IMR-90 (cell line): ENCODE measurements at regions not wholly inside any gene's neighbourhood (a gene's known extent, or its start where the extent isn't known, plus 50 kb on each side); places are given as distances from the start of the nearest gene placed in this dataset.

Experiments
- ATAC-seq: fragments of 200-7000 bp; cut with Tn5 transposase; 2 replicates; pipeline ENCODE4 v1.9.1; 2020; ENCODE audit warnings: low read depth, mild to moderate bottlenecking, moderate library complexity
- BruUV-seq: library from RNA; stranded (reverse); fragments of 400-500 nt; replicated peaks from 2 replicates; lab custom pipeline; 2021; lab: Mats Ljungman, UMichigan
- CTCF ChIA-PET: fragments of 300-600 bp; formaldehyde crosslinking; extraction: SDS; loops from one replicate; lab custom pipeline; 2021; ENCODE audit warnings: antibody characterized with exemption; lab: Yijun Ruan, JAX
- POLR2A ChIA-PET: fragments of 300-600 bp; sonication (Branson Sonifier 250); formaldehyde crosslinking; loops from one replicate; lab custom pipeline; 2022; ENCODE audit warnings: antibody characterized with exemption; ENCODE audit not compliant: unreplicated experiment; lab: Charles Lee
- DNase-seq: peaks from one replicate; pipeline ENCODE4 v3.0.0; 2013
- H2AFZ ChIP-seq: replicated peaks from 2 replicates; pipeline ENCODE3; 2013; ENCODE audit warnings: low read length, mild to moderate bottlenecking; ENCODE audit not compliant: poor library complexity
- H2AK5ac ChIP-seq: 2 replicates; pipeline ENCODE4 v1.6.1; 2013; ENCODE audit warnings: low read depth, low read length, inconsistent platforms
- H2AK9ac ChIP-seq: replicated peaks from 2 replicates; pipeline ENCODE3; 2013; ENCODE audit warnings: mild to moderate bottlenecking, low read depth, low read length, moderate library complexity; ENCODE audit not compliant: poor library complexity
- H2BK120ac ChIP-seq: 2 replicates; pipeline ENCODE4 v1.6.1; 2013; ENCODE audit warnings: low read depth, low read length, inconsistent platforms
- H2BK15ac ChIP-seq: 3 replicates; pipeline ENCODE4 v1.6.1; 2013; ENCODE audit warnings: low read depth, low read length, inconsistent platforms
- H2BK20ac ChIP-seq: 2 replicates; pipeline ENCODE4 v1.6.1; 2013; ENCODE audit warnings: low read depth, mild to moderate bottlenecking, inconsistent platforms, low read length, moderate library complexity
- H2BK5ac ChIP-seq: 2 replicates; pipeline ENCODE4 v1.6.1; 2013; ENCODE audit warnings: mild to moderate bottlenecking, low read depth, low read length, inconsistent platforms; ENCODE audit not compliant: poor library complexity, severe bottlenecking
- H3K14ac ChIP-seq: replicated peaks from 2 replicates; pipeline ENCODE4 v1.6.1; 2013; ENCODE audit warnings: low read depth, low read length, inconsistent platforms
- H3K18ac ChIP-seq: 2 replicates; pipeline ENCODE4 v1.6.1; 2013; ENCODE audit warnings: low read depth, low read length, control low read depth
- H3K23ac ChIP-seq: 2 replicates; pipeline ENCODE4 v1.6.1; 2013; ENCODE audit warnings: low read depth, low read length, inconsistent platforms
- H3K27ac ChIP-seq: 2 replicates; pipeline ENCODE4 v1.5.1; 2013; ENCODE audit warnings: mild to moderate bottlenecking, control low read depth, low read length; ENCODE audit not compliant: insufficient read depth
- H3K27me3 ChIP-seq: 2 replicates; pipeline ENCODE4 v1.6.1; 2013; ENCODE audit warnings: low read length; ENCODE audit not compliant: control insufficient read depth, insufficient read depth
- H3K36me3 ChIP-seq: 2 replicates; pipeline ENCODE4 v1.6.1; 2013; ENCODE audit warnings: low read length, mixed read lengths; ENCODE audit not compliant: control insufficient read depth, insufficient read depth
- H3K4ac ChIP-seq: 2 replicates; pipeline ENCODE4 v1.6.1; 2013; ENCODE audit warnings: low read depth, low read length, inconsistent platforms
- H3K4me1 ChIP-seq: 2 replicates; pipeline ENCODE4 v1.6.1; 2013; ENCODE audit warnings: low read length, mixed read lengths; ENCODE audit not compliant: control insufficient read depth, insufficient read depth
- H3K4me2 ChIP-seq: 2 replicates; pipeline ENCODE4 v1.6.1; 2013; ENCODE audit warnings: low read depth, mild to moderate bottlenecking, control low read depth, low read length, moderate library complexity
- H3K4me3 ChIP-seq: 2 replicates; pipeline ENCODE4 v1.5.1; 2013; ENCODE audit warnings: low read depth, mild to moderate bottlenecking, control low read depth, low read length, moderate library complexity; ENCODE audit not compliant: insufficient read depth
- H3K56ac ChIP-seq: 2 replicates; pipeline ENCODE4 v1.6.1; 2013; ENCODE audit warnings: low read length, inconsistent platforms; ENCODE audit not compliant: insufficient read depth; ENCODE audit errors: extremely low read depth
- H3K79me1 ChIP-seq, 2 experiments: 2 replicates each; pipeline ENCODE4 v1.6.1; 2013; ENCODE audit warnings: low read length in 2 of 2, inconsistent platforms in 1 of 2, low read depth in 1 of 2
- H3K9ac ChIP-seq: 2 replicates; pipeline ENCODE4 v1.6.1; 2013; ENCODE audit warnings: low read depth, low read length, control low read depth
- H3K9me1 ChIP-seq: 2 replicates; pipeline ENCODE4 v1.6.1; 2013; ENCODE audit warnings: low read length, inconsistent platforms; ENCODE audit not compliant: insufficient read depth
- H3K9me3 ChIP-seq: 2 replicates; pipeline ENCODE4 v1.6.1; 2013; ENCODE audit warnings: low read length; ENCODE audit not compliant: control insufficient read depth, insufficient read depth
- H4K20me1 ChIP-seq: 2 replicates; pipeline ENCODE4 v1.6.1; 2013; ENCODE audit warnings: low read length, inconsistent platforms; ENCODE audit not compliant: insufficient read depth
- H4K5ac ChIP-seq: 2 replicates; pipeline ENCODE4 v1.6.1; 2013; ENCODE audit warnings: mild to moderate bottlenecking, low read depth, low read length, control low read depth
- H4K8ac ChIP-seq, 2 experiments: 2 replicates each; pipeline ENCODE4 v1.6.1; 2013; ENCODE audit warnings: low read depth in 2 of 2, low read length in 2 of 2, control low read depth in 1 of 2, inconsistent platforms in 1 of 2
- H4K91ac ChIP-seq: 2 replicates; pipeline ENCODE4 v1.6.1; 2013; ENCODE audit warnings: low read depth, low read length, inconsistent platforms; ENCODE audit not compliant: insufficient read depth
- BHLHE40 ChIP-seq: fragments of 150-350 bp; IDR thresholded peaks from 2 replicates; pipeline ENCODE4 v1.6.1; 2016; ENCODE audit warnings: mild to moderate bottlenecking, low read depth, low read length
- CHD1 ChIP-seq: IDR thresholded peaks from 2 replicates; pipeline ENCODE4 v1.6.1; 2012; ENCODE audit warnings: low read depth, low read length, improper control_type of control experiment
- FOS ChIP-seq: fragments of 150-350 bp; IDR thresholded peaks from 2 replicates; pipeline ENCODE4 v1.6.1; 2016; ENCODE audit warnings: low read depth, low read length
- MAFK ChIP-seq: IDR thresholded peaks from 2 replicates; pipeline ENCODE4 v1.6.1; 2012; ENCODE audit warnings: low read depth, low read length, improper control_type of control experiment
- MAZ ChIP-seq: IDR thresholded peaks from 2 replicates; pipeline ENCODE4 v1.6.1; 2012; ENCODE audit warnings: low read depth, mild to moderate bottlenecking, low read length, improper control_type of control experiment, moderate library complexity, borderline replicate concordance
- MXI1 ChIP-seq: IDR thresholded peaks from 2 replicates; pipeline ENCODE4 v1.6.1; 2012; ENCODE audit warnings: low read depth, mild to moderate bottlenecking, low read length, moderate library complexity, borderline replicate concordance
- NFE2L2 ChIP-seq: fragments of 150-350 bp; IDR thresholded peaks from 2 replicates; pipeline ENCODE4 v1.6.1; 2016; ENCODE audit warnings: low read depth, mild to moderate bottlenecking, low read length
- RAD21 ChIP-seq: IDR thresholded peaks from 2 replicates; pipeline ENCODE4 v1.6.1; 2012; ENCODE audit warnings: low read length, improper control_type of control experiment
- RFX5 ChIP-seq: IDR thresholded peaks from 2 replicates; pipeline ENCODE4 v1.8.0; 2012; ENCODE audit warnings: low read depth, mild to moderate bottlenecking, low read length, moderate library complexity
- WGBS, 2 experiments: methylation state at CpG; one replicate each; pipeline versions ENCODE4 v1.1.5 to v1.1.7; 2013; ENCODE audit warnings: missing lambda C conversion rate in 2 of 2; ENCODE audit not compliant: insufficient read length in 1 of 2; ENCODE audit errors: extremely low coverage in 2 of 2; 5-methylcytosine and 5-hydroxymethylcytosine counted together
- dilution Hi-C: fragments of 300-500 bp; cut with HindIII; formaldehyde crosslinking; loops from one replicate; pipeline ENCODE4 v1.14.3; 2018; ENCODE audit warnings: low sequenced_read_pairs; ENCODE audit not compliant: unreplicated experiment
- in situ Hi-C: fragments of 300-500 bp; cut with MboI; formaldehyde crosslinking; loops from 3 replicates; pipeline ENCODE4 v1.14.3; 2019; ENCODE audit warnings: low sequenced_read_pairs, inconsistent platforms, mixed read lengths
- intact Hi-C: fragments of 100-400 bp; cut with micrococcal nuclease; formaldehyde crosslinking; loops from 2 replicates; pipeline ENCODE4 v1.10.0; 2022
- TF ChIP-seq, protein P1 (sequence below): fragments of 150-350 bp; IDR thresholded peaks from 2 replicates; pipeline ENCODE4 v1.6.1; 2016; ENCODE audit warnings: low read depth, mild to moderate bottlenecking, low read length, moderate library complexity, borderline replicate concordance
- TF ChIP-seq, protein P2 (sequence below): conservative IDR thresholded peaks from 2 replicates; pipeline ENCODE4 v1.5.1; 2012; ENCODE audit warnings: mild to moderate bottlenecking, low read depth, low read length, improper control_type of control experiment

DNA sequence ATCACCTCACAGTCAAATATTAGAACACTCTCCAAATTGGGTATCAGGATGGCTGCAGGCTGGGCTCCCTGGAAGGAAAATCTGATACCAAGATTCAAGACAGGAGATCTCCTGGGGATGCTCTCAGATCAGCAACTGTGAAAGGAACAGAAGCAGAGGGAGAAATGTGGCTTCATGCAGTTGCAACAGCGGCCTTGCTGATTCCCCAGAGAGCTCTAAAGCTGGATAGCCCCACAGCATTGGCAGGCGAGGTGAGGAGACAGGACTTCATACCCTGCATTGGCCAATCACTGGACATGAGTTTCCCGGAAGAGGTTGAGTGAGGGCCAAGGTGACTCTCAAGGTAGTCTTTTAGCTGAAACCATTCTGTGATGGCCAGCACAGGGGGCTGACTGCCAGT is 190.6 kb downstream of the PTPN20 start:
- no peak overlapping the region for H2AK9ac ChIP-seq
- no peak overlapping the region for H2BK120ac ChIP-seq
- dilution Hi-C loops (no loop called here), in situ Hi-C loops (no loop called here), intact Hi-C loops (no loop called here)
- H3K4ac ChIP-seq, result no peak overlapping the region
- no peak overlapping the region for H2BK15ac ChIP-seq
- no TSS peak for BruUV-seq
- no peak overlapping the region for H4K5ac ChIP-seq
- H3K4me1 ChIP-seq, result peaks cover 18% of the 10 kb centered on the region
- H3K36me3 ChIP-seq, result no peaks in the 10 kb centered on the region
- H3K18ac ChIP-seq, result peak overlapping the region; percentile 27; the same call in 1 of the 2 replicates
- CTCF ChIA-PET, result no interaction called here
- H3K27me3 ChIP-seq, result no peaks in the 10 kb centered on the region
- H3K4me3 ChIP-seq, result no peak overlapping the region
- DNase-seq (no peak), ATAC-seq (no peak)
- H3K9me1 ChIP-seq, result peaks cover 14% of the 10 kb centered on the region; the same call in 1 of the 2 replicates
- no peak overlapping the region for H4K8ac ChIP-seq
- H3K56ac ChIP-seq, result no peak overlapping the region
- no peak overlapping the region for H3K9ac ChIP-seq
- H2BK5ac ChIP-seq, result no peak overlapping the region
- 83% methylated on average over 1 of the region's 3 CpGs; no CpG with 5 or more reads in 1 of the 2 experiments for WGBS, 2 experiments
- no peak overlapping the region for H3K14ac ChIP-seq
- TF ChIP-seq MAZ, result no peak
- no peak for TF ChIP-seq MXI1
- no peak for TF ChIP-seq MAFK
- TF ChIP-seq NFE2L2, result no peak
- TF ChIP-seq FOS, result no peak
- TF ChIP-seq, protein P1, sequence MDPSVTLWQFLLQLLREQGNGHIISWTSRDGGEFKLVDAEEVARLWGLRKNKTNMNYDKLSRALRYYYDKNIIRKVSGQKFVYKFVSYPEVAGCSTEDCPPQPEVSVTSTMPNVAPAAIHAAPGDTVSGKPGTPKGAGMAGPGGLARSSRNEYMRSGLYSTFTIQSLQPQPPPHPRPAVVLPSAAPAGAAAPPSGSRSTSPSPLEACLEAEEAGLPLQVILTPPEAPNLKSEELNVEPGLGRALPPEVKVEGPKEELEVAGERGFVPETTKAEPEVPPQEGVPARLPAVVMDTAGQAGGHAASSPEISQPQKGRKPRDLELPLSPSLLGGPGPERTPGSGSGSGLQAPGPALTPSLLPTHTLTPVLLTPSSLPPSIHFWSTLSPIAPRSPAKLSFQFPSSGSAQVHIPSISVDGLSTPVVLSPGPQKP, result no peak
- TF ChIP-seq RAD21, result no peak
- no peak for TF ChIP-seq CHD1
- no peak for TF ChIP-seq RFX5
- TF ChIP-seq BHLHE40, result no peak
- TF ChIP-seq, protein P2, sequence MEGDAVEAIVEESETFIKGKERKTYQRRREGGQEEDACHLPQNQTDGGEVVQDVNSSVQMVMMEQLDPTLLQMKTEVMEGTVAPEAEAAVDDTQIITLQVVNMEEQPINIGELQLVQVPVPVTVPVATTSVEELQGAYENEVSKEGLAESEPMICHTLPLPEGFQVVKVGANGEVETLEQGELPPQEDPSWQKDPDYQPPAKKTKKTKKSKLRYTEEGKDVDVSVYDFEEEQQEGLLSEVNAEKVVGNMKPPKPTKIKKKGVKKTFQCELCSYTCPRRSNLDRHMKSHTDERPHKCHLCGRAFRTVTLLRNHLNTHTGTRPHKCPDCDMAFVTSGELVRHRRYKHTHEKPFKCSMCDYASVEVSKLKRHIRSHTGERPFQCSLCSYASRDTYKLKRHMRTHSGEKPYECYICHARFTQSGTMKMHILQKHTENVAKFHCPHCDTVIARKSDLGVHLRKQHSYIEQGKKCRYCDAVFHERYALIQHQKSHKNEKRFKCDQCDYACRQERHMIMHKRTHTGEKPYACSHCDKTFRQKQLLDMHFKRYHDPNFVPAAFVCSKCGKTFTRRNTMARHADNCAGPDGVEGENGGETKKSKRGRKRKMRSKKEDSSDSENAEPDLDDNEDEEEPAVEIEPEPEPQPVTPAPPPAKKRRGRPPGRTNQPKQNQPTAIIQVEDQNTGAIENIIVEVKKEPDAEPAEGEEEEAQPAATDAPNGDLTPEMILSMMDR, result no peak
- H4K20me1 ChIP-seq, result no peaks in the 10 kb centered on the region
- no peak overlapping the region; the same call in 1 of the 2 replicates for H4K91ac ChIP-seq
- H3K27ac ChIP-seq, result no peak overlapping the region
- POLR2A ChIA-PET, result no interaction called here
- no peak overlapping the region for H2AFZ ChIP-seq
- peak overlapping the region; percentile 41; the same call in 1 of the 2 replicates for H2BK20ac ChIP-seq
- peaks cover 7% of the 10 kb centered on the region; the same call in 1 of the 2 replicates for H3K9me3 ChIP-seq
- H3K23ac ChIP-seq, result no peak overlapping the region
- H2AK5ac ChIP-seq, result peak overlapping the region; percentile 25; the same call in 1 of the 2 replicates
- no peak overlapping the region for H3K4me2 ChIP-seq
- H3K79me1 ChIP-seq, result no peaks in the 10 kb centered on the region
